PC-9 (cell line): ENCODE measurements at regions not wholly inside any gene's neighbourhood (a gene's known extent, or its start where the extent isn't known, plus 50 kb on each side); places are given as distances from the start of the nearest gene placed in this dataset.

Experiments
- CTCF ChIP-seq: fragments of 200-600 bp; sonication (generic); conservative IDR thresholded peaks from 2 replicates; pipeline ENCODE4 v1.6.1; 2017; ENCODE audit warnings: mixed run types, antibody characterized with exemption, mild to moderate bottlenecking, moderate library complexity
- EZH2 ChIP-seq: fragments of 200-600 bp; sonication (generic); IDR thresholded peaks from 2 replicates; pipeline ENCODE4 v1.8.0; 2017; ENCODE audit warnings: antibody characterized with exemption, low read depth

GRCh38 chr6:56318851-56319250 is 71.5 kb upstream of the COL21A1 start:
- TF ChIP-seq CTCF (no peak), EZH2 (no peak)
